HG02973 (cell line): ENCODE measurements at regions not wholly inside any gene's neighbourhood (a gene's known extent, or its start where the extent isn't known, plus 50 kb on each side); places are given as distances from the start of the nearest gene placed in this dataset.

Experiments used
- ATAC-seq: cut with Tn5 transposase; IDR thresholded peaks from one replicate; pipeline ENCODE4 v1.9.1; 2021; ENCODE audit warnings: moderate library complexity; ENCODE audit not compliant: unreplicated experiment

DNA sequence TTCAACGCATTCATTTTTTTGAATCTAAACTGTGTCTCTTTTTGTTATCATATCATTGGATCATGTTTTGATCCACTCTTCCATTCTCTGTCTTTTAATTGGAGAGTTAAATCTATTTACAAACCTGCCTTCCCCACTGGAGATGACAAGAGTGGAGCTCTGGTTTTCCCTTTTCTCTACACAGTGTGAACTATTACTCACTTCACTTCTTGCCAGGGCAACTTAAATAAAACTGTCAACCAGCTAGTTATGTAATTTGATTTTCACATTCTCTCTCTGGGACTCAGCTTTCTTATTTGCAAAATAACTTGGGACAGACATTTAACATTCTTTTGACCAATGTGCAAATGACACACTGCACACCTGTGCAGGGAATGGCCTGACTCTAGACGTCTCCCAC, 230.8 kb upstream of the CST7 start:
- ATAC-seq, result no peak

DNA sequence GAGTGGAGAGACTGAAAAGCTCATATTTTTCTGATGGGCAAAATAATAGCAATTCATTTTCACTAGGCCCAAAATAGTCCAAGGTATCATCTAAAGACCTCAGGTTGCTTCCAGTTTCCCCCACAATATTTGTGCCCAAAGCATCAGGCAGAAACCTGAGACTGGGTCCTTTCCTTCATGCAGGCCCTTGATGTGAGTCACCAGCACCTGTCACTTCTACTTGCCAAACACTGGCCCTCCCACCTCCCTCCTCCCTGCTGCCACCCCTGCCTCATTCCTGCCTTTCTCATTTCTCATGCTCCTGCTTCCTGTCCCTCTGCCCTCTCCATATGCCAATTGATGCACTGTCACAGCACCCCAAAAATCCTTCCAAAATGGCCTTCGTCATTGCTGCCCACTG, 230.4 kb upstream of the CST7 start:
- no peak for ATAC-seq

DNA sequence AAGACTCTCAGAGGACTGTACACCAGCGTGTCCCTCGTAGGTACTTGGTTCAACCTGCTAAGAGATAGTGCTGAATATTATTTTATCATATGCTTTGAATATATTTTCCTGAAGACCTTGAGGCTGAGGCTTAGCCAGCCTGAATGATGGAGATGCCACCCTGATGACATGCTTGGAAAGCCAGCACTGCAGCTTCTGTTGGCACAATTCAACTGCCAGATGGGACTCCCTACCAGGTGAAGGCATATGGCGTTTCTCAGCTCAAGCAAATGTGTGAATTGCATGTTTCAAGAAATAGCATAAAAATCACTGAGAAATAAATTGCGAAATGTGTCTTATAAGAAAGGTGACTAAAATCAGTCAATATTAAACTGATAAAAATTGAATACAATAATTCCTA, 228.1 kb upstream of the CST7 start:
- no peak for ATAC-seq

DNA sequence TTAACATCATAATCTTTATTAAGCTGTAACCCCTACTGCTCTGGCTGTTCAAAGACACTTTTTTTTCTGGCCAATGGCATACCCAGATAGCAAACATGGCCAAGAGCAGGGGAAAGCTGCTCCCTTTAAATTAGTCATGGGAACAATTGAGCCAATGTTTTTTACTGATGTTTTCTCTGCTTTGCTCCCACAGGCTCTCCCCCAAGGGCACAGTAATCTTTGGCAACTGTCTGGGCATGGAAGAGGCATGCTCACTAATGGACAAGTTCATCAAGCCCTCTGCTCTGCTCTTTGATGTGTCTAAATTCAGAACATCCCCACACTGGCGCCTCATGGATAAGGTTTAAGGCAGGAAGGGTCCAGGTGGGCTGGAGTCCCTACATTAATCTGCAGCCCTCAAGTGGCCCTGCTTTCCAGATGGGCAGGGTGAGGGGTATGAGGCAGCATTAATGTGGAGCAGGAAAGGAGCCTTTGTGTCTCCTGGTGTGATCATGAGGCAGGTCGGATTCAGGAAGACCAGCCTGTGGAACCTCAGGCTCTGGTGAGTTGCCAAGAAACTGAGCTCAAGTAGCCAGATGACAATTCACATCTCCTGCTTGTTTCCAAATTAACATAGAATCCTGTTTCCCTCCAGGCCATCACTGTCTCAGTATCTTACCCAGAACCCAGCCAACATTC, 227.0 kb upstream of the CST7 start:
- ATAC-seq, result no peak

DNA sequence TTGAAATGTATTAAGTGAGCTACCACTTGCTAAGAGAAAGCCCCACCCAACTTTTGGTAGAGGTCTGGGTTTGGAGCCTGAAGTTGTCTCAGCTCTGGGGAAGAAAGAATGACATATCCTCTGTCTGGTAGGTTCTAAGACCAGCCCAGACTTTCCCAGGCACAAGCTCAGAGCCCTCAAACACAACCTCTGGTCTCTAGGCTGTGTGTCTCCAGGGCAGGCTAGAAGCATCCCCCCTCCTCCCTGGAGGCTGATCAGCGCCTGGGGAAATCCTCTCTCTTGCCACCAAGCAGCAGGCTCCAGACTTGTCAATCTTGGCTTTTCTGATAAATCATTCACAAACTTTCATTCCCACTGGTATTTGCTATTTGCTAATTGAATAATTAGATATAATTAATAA, 226.5 kb upstream of the CST7 start:
- ATAC-seq, result no peak

DNA sequence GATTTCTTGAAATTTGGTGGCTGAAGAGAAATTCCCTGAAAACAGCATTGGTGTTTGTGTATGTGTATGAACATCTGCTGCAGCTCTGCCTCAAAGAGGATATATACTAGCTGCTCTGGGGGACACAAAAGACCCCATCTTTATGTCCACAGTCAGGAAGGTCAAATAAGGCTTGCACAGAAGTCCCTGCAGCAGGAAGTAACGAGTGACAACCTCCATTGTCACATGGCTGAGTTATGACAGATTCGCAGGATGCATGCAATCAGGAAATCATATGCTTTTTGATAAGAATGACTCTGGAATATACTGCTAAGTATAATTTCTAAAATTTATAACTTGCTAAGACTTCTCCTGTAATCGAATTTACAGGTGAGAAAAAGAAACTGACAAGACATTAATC, 225.9 kb upstream of the CST7 start:
- no peak for ATAC-seq

DNA sequence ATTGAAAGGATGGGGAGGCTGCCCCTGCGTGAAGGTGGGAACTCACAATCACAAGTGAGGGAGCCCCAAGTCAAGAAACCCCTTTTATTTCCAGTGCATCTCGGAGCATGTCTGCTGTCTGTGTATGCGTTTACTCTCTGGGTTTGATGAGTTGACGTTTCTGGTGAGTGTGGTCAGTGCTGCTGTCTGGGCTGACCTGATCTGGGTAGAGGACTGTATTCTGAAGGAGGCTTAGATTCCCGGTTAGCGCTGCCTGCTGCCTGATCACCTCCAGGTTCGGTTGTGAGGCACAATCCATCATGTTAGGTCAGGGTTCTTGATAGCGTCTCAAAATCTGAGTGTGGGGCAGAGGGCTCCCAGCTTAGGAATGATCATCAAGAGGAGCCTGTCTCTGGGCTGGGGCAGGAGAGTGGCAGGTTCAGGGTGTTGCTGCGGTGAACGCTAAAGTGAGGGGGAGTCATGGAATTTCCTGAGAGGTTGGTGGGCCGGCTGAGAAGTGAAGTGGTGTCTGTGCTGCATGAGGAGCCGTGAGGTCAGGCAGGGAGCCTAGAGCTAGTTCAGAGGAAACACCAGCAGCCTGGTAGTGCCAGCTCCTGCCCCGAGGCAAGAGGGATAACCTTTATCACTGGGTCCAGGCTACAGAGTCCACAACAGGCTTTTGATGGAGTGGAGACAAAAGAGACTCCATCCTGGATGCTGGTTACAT, 225.3 kb upstream of the CST7 start:
- ATAC-seq, result no peak

DNA sequence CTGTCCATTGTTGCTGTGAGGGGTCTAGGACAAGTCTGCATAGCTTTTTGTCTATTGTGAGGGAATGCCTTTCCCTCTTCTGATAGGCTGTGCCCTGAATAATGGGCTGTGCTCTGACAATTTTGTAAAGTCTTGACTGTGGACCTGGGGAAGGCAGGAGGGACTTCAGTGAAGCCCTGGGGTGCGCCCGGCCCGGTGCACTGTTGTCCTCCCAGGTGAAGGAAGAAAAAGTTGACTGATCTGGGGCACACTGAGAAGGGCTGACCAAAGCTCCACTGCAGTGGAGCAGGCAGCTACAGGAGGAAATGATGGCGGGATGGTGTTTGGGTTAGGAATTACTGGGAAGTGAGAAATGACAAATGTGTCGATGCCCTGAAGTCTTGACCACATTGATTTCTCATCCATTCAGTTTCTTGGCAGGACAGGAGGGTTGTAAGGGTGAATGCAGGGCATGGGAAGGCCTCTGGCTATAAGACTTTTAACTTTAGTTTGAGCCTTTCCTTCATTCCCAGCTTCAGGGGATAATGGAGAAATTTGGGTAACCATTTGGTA, 224.0 kb upstream of the CST7 start:
- ATAC-seq, result no peak

DNA sequence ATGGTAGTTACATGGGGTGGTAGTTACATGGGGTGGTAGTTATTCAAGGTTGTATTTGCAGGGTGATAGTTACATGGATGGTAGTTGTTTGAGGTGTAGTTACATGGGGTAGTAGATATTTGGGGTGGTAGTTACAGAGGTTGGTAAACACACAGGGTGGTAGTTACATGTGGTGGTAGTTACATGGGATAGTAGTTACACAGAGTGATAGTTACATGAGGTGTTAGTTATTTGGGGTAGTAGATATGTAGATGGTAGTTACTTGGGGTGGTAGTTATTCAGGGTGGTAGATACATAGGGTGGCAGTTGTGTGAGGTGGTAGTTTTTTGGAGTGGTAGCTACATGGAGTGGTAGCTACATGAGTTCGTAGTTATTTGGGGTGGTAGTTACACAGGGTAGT, 221.3 kb upstream of the CST7 start:
- ATAC-seq, result no peak

DNA sequence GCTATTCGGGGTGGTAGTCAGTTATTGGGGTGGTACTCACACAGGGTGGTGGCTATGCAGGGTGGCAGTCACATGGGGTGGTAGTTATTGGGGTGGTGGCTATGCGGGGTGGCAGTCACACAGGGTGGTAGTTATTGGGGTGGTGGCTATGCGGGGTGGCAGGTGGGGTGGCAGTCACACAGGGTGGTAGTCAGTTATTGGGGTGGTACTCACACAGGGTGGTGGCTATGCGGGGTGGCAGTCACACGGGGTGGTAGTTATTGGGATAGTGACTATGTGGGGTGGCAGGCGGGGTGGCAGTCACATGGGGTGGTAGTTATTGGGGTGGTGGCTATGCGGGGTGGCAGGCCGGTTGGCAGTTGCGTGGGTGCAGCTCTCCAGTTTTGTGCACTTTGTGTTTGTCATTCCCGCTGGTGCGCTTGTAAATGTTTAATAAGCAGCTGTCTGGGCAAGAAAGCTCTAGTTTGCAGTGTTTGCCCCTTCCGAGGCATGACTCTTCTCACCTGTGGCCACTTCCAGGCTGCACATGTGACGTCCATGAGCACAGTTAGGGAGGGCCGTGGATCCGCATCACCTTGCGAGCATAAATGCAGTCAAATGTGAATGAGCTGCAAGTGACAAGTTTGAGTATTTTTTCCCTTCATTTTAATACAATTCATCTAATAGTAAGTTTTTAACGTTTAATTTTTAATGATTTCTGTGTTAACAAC, 219.0 kb upstream of the CST7 start:
- no peak for ATAC-seq

DNA sequence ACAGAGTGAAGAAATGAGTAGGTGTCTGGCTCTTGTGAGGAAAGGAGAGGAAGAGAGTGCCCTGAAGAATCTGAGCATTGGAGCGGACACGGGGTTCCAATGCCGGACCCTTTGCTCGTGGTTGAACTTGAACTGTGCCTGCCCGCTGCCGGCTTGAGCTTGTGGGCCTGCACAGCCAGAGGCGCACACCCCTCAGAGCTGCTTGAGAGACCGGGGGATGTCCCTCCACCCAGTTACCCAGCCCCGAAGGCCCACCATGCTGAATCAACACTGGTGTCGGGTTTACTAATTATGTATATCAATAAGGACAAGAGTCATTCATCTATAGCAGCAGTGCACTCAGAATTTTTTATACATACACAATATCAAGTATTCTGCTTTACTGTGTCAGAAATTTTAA, 218.3 kb upstream of the CST7 start:
- ATAC-seq, result no peak

DNA sequence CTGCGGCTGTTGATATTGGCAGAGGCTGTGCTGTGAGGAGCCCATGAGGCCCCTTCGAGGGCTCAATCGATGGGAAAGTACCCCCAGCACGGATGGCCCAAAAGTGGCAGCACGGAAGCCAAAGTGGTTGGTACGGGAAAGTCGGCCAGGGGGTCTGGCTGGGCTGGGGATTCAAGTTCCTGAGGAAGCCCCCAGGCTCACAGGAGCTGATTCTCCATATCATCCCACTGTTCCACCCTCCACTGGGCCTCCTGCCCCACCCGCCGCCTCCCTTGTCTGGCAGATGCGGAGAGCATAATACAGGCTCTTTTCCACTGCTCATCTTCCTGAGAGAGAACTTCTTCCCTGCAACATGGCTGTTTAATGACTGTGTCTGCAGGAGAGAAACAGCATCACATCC, 217.8 kb upstream of the CST7 start:
- ATAC-seq, result no peak

DNA sequence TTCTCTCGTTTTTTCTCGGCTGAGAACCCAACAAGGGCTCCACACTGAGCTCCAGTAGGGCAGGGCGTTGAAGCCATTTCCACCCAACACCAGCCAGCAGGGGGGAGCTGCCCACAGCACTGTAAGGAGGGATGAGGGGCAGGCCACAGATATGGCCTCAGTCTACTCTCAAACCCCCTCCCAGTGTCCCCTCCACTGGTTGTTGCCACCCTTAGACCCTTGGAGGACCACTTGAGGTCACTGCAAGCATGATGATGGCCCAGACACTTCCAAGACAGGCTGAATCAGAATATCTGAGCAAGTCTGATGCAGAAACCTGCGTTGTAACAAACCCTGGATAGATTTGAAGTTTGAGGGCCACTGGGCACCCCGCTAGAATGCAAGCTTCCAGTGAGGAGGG, 217.0 kb upstream of the CST7 start:
- ATAC-seq, result no peak

DNA sequence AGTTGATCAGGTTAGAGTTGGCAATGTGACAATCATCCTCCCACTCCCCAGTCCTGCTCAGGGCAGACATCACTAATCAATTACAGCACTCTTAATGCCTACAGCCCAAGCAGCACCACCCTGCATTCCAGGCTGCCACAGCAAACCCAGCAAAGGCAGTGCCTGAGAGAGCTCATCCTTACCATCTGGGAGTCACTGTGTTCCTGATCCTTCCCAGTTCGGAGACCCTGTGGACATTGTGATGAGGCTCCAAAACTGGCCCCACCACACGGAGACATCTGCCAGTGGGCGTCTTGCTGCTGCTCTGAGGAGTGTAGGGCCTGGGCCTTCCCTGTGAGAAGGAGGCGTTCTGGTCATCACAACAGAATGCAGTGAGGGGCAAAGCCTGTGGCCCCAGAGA, 216.5 kb upstream of the CST7 start:
- no peak for ATAC-seq

DNA sequence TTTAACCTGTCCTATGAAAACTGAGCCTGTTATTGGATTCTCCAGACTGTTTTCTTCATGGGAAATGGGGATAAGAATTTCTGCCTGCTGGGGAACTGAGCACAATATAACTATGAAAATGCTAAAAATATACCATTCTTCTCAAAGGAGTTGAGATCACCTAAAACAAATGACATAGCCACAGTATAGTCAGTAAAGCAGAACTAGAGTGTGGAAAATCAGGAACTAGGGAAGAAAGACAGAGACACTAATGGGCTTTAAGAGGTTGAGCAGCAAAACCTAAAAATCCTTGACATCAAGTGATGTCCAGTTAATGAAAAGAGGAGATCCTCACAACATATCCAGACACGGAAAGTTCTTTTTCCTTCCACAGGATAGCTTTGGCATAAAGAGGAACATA, 215.7 kb upstream of the CST7 start:
- ATAC-seq, result no peak

DNA sequence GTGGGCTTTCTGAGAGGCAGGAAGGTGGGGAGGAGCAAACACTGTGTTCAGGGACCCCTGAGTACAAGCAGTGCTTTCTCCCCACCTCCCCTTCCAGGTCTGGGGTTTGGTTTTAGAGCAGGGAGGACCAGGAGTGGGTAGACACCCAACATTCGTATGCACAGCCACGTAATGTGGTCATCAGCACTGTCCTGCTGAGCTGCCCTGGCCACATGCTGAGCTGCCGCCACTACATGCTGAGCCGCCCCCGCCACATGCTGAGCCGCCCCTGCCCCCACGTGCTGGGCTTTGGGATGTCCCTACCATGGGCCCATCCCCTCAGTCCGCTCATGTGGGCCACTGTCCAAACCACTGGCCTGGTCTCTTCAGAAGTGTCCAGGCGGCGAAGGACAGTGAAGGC, 214.9 kb upstream of the CST7 start:
- no peak for ATAC-seq

DNA sequence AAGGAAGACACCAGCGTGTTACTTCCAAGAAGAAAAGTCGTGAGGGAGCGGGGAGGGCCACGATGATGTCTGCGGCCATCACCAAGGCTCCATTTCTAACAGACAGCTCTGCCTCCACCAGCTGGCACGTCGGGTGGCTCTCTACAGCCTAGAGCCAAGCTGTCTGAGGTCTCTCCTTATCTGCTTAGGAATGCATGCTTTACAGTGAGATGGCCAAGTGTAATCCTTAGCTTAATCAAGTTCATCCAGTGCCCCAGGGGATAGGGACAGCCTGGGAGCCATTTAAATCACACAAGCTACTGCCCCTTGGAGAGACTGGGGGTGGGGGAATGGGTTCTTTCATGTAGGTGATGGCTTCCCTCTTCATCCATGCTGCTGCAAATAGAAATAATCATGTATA, 213.8 kb upstream of the CST7 start:
- ATAC-seq, result no peak

DNA sequence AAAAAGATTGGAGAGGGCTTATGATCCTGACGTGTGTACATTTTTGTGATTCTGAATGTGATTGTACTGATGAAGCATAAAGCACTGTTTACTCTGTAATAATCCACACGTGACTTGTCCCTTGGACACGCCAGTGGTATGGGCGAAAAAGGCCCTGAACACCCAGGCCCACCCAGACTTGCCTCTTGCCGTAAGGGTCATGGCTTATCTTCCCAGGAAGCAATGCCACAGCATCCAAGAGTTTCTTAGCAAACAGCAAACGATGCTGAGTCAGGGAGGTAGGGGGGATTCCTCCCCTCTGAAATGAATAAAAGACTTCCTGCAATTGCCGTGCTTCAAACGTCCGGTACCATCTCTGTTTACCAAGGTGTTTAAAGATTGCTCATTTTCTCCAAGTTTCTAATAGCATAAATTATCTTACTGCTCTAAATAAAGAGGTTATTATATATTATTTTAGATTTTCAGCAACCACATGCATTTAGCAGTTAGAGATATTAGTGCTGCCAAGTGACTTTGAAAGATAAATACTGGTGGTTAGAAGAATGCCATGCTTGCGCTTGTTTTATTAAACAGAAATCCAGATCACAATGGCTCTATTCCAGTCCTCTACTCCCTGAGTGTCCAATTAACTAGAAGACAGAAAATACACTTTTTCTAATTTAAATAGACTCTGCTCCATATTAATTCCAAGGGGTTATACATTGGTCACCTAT, 212.8 kb upstream of the CST7 start:
- no peak for ATAC-seq

DNA sequence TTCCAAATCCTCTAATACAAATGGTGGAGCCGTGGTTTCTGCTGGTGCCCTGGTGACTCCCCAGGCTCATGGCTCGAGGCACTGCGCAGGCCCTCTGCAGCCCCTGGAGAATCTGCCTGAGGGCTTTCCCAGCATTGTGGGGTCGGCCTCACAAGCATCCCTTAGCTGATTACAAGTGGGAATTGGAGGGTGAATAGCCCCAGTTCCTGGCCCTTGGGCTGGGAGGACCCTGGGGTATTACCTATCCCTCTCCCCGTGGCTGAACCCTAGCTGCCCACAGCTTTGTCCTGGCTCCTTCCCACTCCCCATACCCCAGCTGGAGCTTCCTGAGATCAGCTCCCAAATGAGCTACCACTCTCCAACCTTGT, 212.2 kb upstream of the CST7 start:
- ATAC-seq, result no peak

DNA sequence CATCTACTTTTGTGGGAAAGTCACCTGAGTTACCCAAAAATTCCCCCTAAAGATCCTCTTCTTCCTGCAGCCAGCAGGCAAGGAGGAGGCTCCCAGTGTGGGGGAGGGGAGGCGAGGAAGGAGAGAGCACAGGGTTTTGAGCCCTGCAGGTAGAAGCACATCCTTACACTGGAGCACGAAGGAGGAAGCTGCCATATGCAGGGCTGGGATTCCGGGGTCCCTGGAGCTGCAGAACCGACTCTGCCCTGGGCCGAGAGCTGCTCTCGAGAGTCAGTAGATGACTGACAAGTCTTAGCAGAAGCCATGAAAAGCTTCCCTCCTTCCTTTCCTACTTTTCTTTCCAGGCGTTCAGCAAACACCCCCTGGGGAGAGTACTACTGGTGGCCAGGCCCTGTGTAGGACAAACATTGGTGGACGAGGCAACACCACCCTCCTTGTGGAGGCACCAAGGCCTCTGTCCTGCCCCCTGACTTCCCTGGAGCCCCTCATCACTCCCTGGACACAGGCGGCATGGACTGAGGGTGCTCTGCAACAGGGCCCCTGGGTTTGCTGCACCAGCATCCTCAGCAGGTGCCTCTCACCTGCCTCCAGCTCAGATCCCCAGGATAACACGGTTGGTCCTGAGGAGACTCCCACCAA, 211.7 kb upstream of the CST7 start:
- ATAC-seq, result no peak
